H1 (cell line): ENCODE measurements at regions not wholly inside any gene's neighbourhood (a gene's known extent, or its start where the extent isn't known, plus 50 kb on each side); places are given as distances from the start of the nearest gene placed in this dataset.

Experiments
- CTCF ChIA-PET: fragments of 300-600 bp; sonication (Branson Sonifier 250); formaldehyde crosslinking; loops from one replicate; lab custom pipeline; 2021; ENCODE audit not compliant: partially characterized antibody; lab: Charles Lee
- POLR2A ChIA-PET: fragments of 300-600 bp; sonication (Branson Sonifier 250); formaldehyde crosslinking; loops from one replicate; lab custom pipeline; 2021; ENCODE audit warnings: inconsistent platforms; ENCODE audit not compliant: partially characterized antibody; lab: Charles Lee
- DNase-seq, 2 experiments: peaks; one replicate each; pipeline versions ENCODE4 v3.0.0 to v3.0.0-alpha.2; 2010 to 2022; ENCODE audit warnings: low spot score in 2 of 2, low read depth in 1 of 2, mixed read lengths in 1 of 2
- FAIRE-seq: peaks from 2 replicates; lab custom pipeline; 2011; peaks lifted over from hg19 to GRCh38; lab: Jason Lieb, UNC
- H2AFZ ChIP-seq: 2 replicates; pipeline ENCODE4 v1.8.1; 2012; ENCODE audit warnings: low read length, inconsistent platforms
- H2AK5ac ChIP-seq: 2 replicates; pipeline ENCODE4 v1.6.1; 2013; ENCODE audit warnings: low read depth, low read length
- H2BK120ac ChIP-seq: replicated peaks from 2 replicates; pipeline ENCODE3; 2013; ENCODE audit warnings: low read depth, low read length, inconsistent platforms
- H2BK12ac ChIP-seq: 2 replicates; pipeline ENCODE4 v1.6.1; 2013; ENCODE audit warnings: low read depth, low read length
- H2BK15ac ChIP-seq: 2 replicates; pipeline ENCODE4 v1.6.1; 2013; ENCODE audit warnings: low read length
- H2BK20ac ChIP-seq: 2 replicates; pipeline ENCODE4 v1.6.1; 2013; ENCODE audit warnings: low read length
- H2BK5ac ChIP-seq: 2 replicates; pipeline ENCODE4 v1.6.1; 2013; ENCODE audit warnings: low read depth, low read length
- H3K14ac ChIP-seq: 2 replicates; pipeline ENCODE4 v1.6.1; 2013; ENCODE audit warnings: inconsistent platforms; ENCODE audit not compliant: insufficient read length
- H3K18ac ChIP-seq: 2 replicates; pipeline ENCODE4 v1.6.1; 2013; ENCODE audit warnings: low read length; ENCODE audit errors: extremely low read depth
- H3K23ac ChIP-seq: 2 replicates; pipeline ENCODE4 v1.6.1; 2013; ENCODE audit warnings: inconsistent platforms; ENCODE audit not compliant: insufficient read length
- H3K23me2 ChIP-seq: 2 replicates; pipeline ENCODE4 v1.6.1; 2013; ENCODE audit warnings: low read depth, low read length
- H3K27ac ChIP-seq: 2 replicates; pipeline ENCODE4 v1.6.1; 2011; ENCODE audit warnings: low read depth, low read length, inconsistent platforms
- H3K27me3 ChIP-seq, 4 experiments: replicated peaks in 1 of 4; 1 replicate in 1 of 4; 2 replicates in 3 of 4; pipeline versions ENCODE4 v1.6.1 to v1.8.1; 2011 to 2013; ENCODE audit warnings: low read length in 3 of 4, mild to moderate bottlenecking in 3 of 4, inconsistent platforms in 2 of 4, mixed read lengths in 2 of 4, moderate library complexity in 1 of 4; ENCODE audit not compliant: control insufficient read depth in 3 of 4, insufficient read depth in 3 of 4; ENCODE audit errors: extremely low read depth in 1 of 4
- H3K36me3 ChIP-seq, 4 experiments: 2 replicates each; pipeline versions ENCODE4 v1.6.1 to v1.8.1; 2011 to 2013; ENCODE audit warnings: mild to moderate bottlenecking in 4 of 4, low read length in 3 of 4, moderate library complexity in 2 of 4, control low read depth in 1 of 4, inconsistent platforms in 1 of 4; ENCODE audit not compliant: insufficient read depth in 4 of 4, control insufficient read depth in 2 of 4
- H3K4ac ChIP-seq: replicated peaks from 2 replicates; pipeline ENCODE3; 2013; ENCODE audit warnings: low read length, low read depth, mixed read lengths, inconsistent platforms; ENCODE audit not compliant: insufficient read length
- H3K4me1 ChIP-seq, 4 experiments: replicated peaks in 1 of 4; 1 replicate in 1 of 4; 2 replicates in 3 of 4; pipeline versions ENCODE4 v1.6.1 to v1.8.1; 2011 to 2013; ENCODE audit warnings: low read length in 3 of 4, inconsistent platforms in 2 of 4, mixed read lengths in 1 of 4; ENCODE audit not compliant: insufficient read depth in 4 of 4, control insufficient read depth in 3 of 4
- H3K4me2 ChIP-seq, 2 experiments: 2 replicates each; pipeline versions ENCODE4 v1.6.1 to v1.8.1; 2011 to 2013; ENCODE audit warnings: low read depth in 2 of 2, low read length in 2 of 2, control low read depth in 1 of 2, inconsistent platforms in 1 of 2, mild to moderate bottlenecking in 1 of 2; ENCODE audit not compliant: insufficient read depth in 1 of 2
- H3K4me3 ChIP-seq, 4 experiments: fragments of 200-600, 300-600 bp in 1 of 4; sonication (generic), shearing (Covaris generic), sonication (Bioruptor Twin) in 1 of 4; 2 replicates each; pipeline versions ENCODE4 v1.5.1 to v1.8.1; 2011 to 2016; ENCODE audit warnings: low read length in 4 of 4, low read depth in 3 of 4, control low read depth in 2 of 4, inconsistent platforms in 2 of 4, mild to moderate bottlenecking in 2 of 4, mixed read lengths in 1 of 4, moderate library complexity in 1 of 4; ENCODE audit not compliant: insufficient read depth in 2 of 4; ENCODE audit errors: extremely low read depth in 1 of 4
- H3K56ac ChIP-seq: replicated peaks from 2 replicates; pipeline ENCODE3; 2013; ENCODE audit warnings: low read depth, mild to moderate bottlenecking, mixed read lengths, low read length, inconsistent platforms; ENCODE audit not compliant: insufficient read length
- H3K79me1 ChIP-seq: 2 replicates; pipeline ENCODE4 v1.6.1; 2013; ENCODE audit warnings: low read depth, low read length, control low read depth
- H3K79me2 ChIP-seq, 2 experiments: 2 replicates each; pipeline versions ENCODE4 v1.6.1 to v1.8.1; 2012 to 2013; ENCODE audit warnings: low read length in 2 of 2, mild to moderate bottlenecking in 2 of 2, inconsistent platforms in 1 of 2; ENCODE audit not compliant: insufficient read depth in 2 of 2, control insufficient read depth in 1 of 2
- H3K9ac ChIP-seq, 4 experiments: replicated peaks in 1 of 4; 1 replicate in 1 of 4; 2 replicates in 3 of 4; pipeline versions ENCODE4 v1.6.1 to v1.8.1; 2011 to 2013; ENCODE audit warnings: low read depth in 3 of 4, low read length in 3 of 4, control low read depth in 2 of 4, mild to moderate bottlenecking in 2 of 4, moderate library complexity in 2 of 4, inconsistent platforms in 1 of 4; ENCODE audit errors: extremely low read depth in 1 of 4
- H3K9me3 ChIP-seq, 2 experiments: 2 replicates each; pipeline versions ENCODE4 v1.6.1 to v1.8.1; 2012 to 2013; ENCODE audit warnings: mild to moderate bottlenecking in 2 of 2, moderate library complexity in 2 of 2, control low read depth in 1 of 2, inconsistent platforms in 1 of 2, low read depth in 1 of 2, low read length in 1 of 2, mixed read lengths in 1 of 2; ENCODE audit not compliant: insufficient read depth in 2 of 2
- H4K20me1 ChIP-seq, 2 experiments: replicated peaks in 1 of 2; 2 replicates each; pipeline versions ENCODE3 to v1.8.1; 2011 to 2013; ENCODE audit warnings: inconsistent platforms in 2 of 2, low read length in 2 of 2, mild to moderate bottlenecking in 1 of 2; ENCODE audit not compliant: insufficient read depth in 2 of 2, control insufficient read depth in 1 of 2
- H4K5ac ChIP-seq: 2 replicates; pipeline ENCODE4 v1.6.1; 2013; ENCODE audit warnings: low read length, low read depth, mixed read lengths, inconsistent platforms; ENCODE audit not compliant: insufficient read length
- H4K8ac ChIP-seq: 2 replicates; pipeline ENCODE4 v1.8.0; 2013; ENCODE audit warnings: mild to moderate bottlenecking, moderate library complexity, low read length, inconsistent platforms; ENCODE audit not compliant: insufficient read depth; ENCODE audit errors: extremely low read depth
- H4K91ac ChIP-seq: replicated peaks from 2 replicates; pipeline ENCODE3; 2013; ENCODE audit warnings: low read length, mixed read lengths, inconsistent platforms; ENCODE audit not compliant: insufficient read length
- BRCA1 ChIP-seq: IDR thresholded peaks from 2 replicates; pipeline ENCODE4 v1.6.1; 2012; ENCODE audit warnings: low read depth, low read length, improper control_type of control experiment
- EZH2 ChIP-seq: fragments of 200-600 bp; sonication (generic); IDR thresholded peaks from 2 replicates; pipeline ENCODE4 v1.7.1; 2012; ENCODE audit warnings: low read depth, mild to moderate bottlenecking, moderate library complexity, low read length, inconsistent platforms; ENCODE audit not compliant: severe bottlenecking
- JUN ChIP-seq: IDR thresholded peaks from 2 replicates; pipeline ENCODE4 v1.6.1; 2011; ENCODE audit warnings: low read depth, mild to moderate bottlenecking, improper control_type of control experiment, low read length
- JUND ChIP-seq: IDR thresholded peaks from 2 replicates; pipeline ENCODE4 v1.6.1; 2011; ENCODE audit warnings: mild to moderate bottlenecking, improper control_type of control experiment, low read length
- KDM1A ChIP-seq: fragments of 200-600, 300-600 bp; sonication (generic); IDR thresholded peaks from 2 replicates; pipeline ENCODE4 v1.7.1; 2016; ENCODE audit warnings: mild to moderate bottlenecking, low read length, borderline replicate concordance
- POLR2AphosphoS5 ChIP-seq: IDR thresholded peaks from 2 replicates; pipeline ENCODE4 v1.6.1; 2011; ENCODE audit warnings: low read depth, low read length
- RBBP5 ChIP-seq: IDR thresholded peaks from 2 replicates; pipeline ENCODE4 v1.7.1; 2012; ENCODE audit warnings: low read depth, mild to moderate bottlenecking, inconsistent platforms, low read length, moderate library complexity, borderline replicate concordance
- RFX5 ChIP-seq: IDR thresholded peaks from 2 replicates; pipeline ENCODE4 v1.6.1; 2011; ENCODE audit warnings: low read depth, low read length, improper control_type of control experiment, borderline replicate concordance
- SIN3A ChIP-seq, 2 experiments: IDR thresholded peaks in 1 of 2; conservative IDR thresholded peaks in 1 of 2; 2 replicates each; pipeline ENCODE4 v1.6.1; 2011 to 2012; ENCODE audit warnings: low read length in 2 of 2, improper control_type of control experiment in 1 of 2, low read depth in 1 of 2, mild to moderate bottlenecking in 1 of 2
- SUZ12 ChIP-seq: fragments of 200-600 bp; sonication (generic); IDR thresholded peaks from 2 replicates; pipeline ENCODE4 v1.6.1; 2012; ENCODE audit warnings: mild to moderate bottlenecking, inconsistent platforms, low read length, moderate library complexity, mixed read lengths
- TCF12 ChIP-seq: IDR thresholded peaks from 2 replicates; pipeline ENCODE4 v1.6.1; 2011; ENCODE audit warnings: low read depth, mild to moderate bottlenecking, low read length
- ZNF274 ChIP-seq: IDR thresholded peaks from 2 replicates; pipeline ENCODE4 v1.7.0; 2012; ENCODE audit warnings: low read length, borderline replicate concordance; ENCODE audit errors: extremely low read depth
- WGBS, 2 experiments: shearing (Covaris generic) in 1 of 2; methylation state at CpG; one replicate each; pipeline versions ENCODE4 v1.1.6 to v1.1.7; 2013 to 2015; ENCODE audit warnings: low lambda C conversion rate in 2 of 2, mixed read lengths in 2 of 2, inconsistent platforms in 1 of 2, low coverage in 1 of 2, missing lambda C conversion rate in 1 of 2; ENCODE audit not compliant: insufficient replicate concordance in 2 of 2, insufficient coverage in 1 of 2, insufficient read length in 1 of 2; ENCODE audit errors: extremely low coverage in 1 of 2, missing lambda C conversion rate in 1 of 2; 5-methylcytosine and 5-hydroxymethylcytosine counted together
- TF ChIP-seq, protein P1 (sequence below): IDR thresholded peaks from 2 replicates; pipeline ENCODE4 v1.6.1; 2011; ENCODE audit warnings: low read length, improper control_type of control experiment

DNA sequence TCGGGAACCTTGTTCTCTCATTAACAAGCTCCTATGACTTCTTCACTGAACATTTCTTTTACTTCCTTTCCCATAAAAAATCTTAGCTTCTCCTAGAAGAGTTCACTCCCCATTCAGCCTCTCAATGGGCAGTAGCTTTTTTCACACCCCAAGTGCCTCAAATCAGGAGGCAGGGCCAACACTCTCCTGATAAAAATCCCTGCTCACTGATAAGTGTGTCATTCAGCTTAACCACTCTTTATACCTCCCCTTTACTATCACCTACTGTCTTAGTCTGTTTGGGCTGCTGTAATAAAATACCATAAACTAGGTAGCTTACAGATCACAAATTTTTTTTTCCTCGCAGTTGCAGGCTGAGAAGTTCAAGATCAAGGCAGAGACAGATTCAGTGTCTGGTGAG, 400.4 kb downstream of the WDR72 start:
- POLR2A ChIA-PET = no interaction called here
- 97% methylated on average over 2 of the region's 2 CpGs; no CpG with 5 or more reads in 1 of the 2 experiments for WGBS, 2 experiments
- TF ChIP-seq POLR2AphosphoS5 (no peak), KDM1A (no peak), EZH2 (no peak), SIN3A (conservative IDR thresholded peaks at IDR 0.05 in 1 of 2, IDR thresholded peaks at IDR 0.05 in 1 of 2; ENCODE audit: low read depth in 1 of 2, low read length in 2 of 2) (no peak), RFX5 (no peak), JUN (no peak), ZNF274 (no peak), RBBP5 (no peak), TCF12 (no peak), BRCA1 (no peak), SUZ12 (no peak), JUND (no peak)
- TF ChIP-seq, protein P1, sequence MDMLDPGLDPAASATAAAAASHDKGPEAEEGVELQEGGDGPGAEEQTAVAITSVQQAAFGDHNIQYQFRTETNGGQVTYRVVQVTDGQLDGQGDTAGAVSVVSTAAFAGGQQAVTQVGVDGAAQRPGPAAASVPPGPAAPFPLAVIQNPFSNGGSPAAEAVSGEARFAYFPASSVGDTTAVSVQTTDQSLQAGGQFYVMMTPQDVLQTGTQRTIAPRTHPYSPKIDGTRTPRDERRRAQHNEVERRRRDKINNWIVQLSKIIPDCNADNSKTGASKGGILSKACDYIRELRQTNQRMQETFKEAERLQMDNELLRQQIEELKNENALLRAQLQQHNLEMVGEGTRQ = no peak

More for the DNA sequence above, 400.4 kb downstream of the WDR72 start:
- H2BK15ac ChIP-seq = no peak overlapping the region
- no peaks in the 10 kb centered on the region for H4K20me1 ChIP-seq
- no peaks in the 10 kb centered on the region for H3K79me1 ChIP-seq
- no peaks in the 10 kb centered on the region for H3K27me3 ChIP-seq
- H2BK120ac ChIP-seq = no peak overlapping the region
- no peak overlapping the region for H4K8ac ChIP-seq
- no peak overlapping the region for H3K23ac ChIP-seq
- H3K18ac ChIP-seq = no peak overlapping the region
- DNase-seq = no peak
- no peak overlapping the region for H2AFZ ChIP-seq
- no peak overlapping the region for H2BK12ac ChIP-seq
- no peak overlapping the region for H2AK5ac ChIP-seq
- no peak overlapping the region for H3K4me2 ChIP-seq
- no peak overlapping the region for H2BK20ac ChIP-seq
- FAIRE-seq = no peak
- no peak overlapping the region for H3K9ac ChIP-seq
- no peak overlapping the region for H3K27ac ChIP-seq
- no peak overlapping the region for H3K56ac ChIP-seq
- H3K4me3 ChIP-seq = no peak overlapping the region
- H4K5ac ChIP-seq = no peak overlapping the region
- no peaks in the 10 kb centered on the region for H3K36me3 ChIP-seq
- no peaks in the 10 kb centered on the region for H3K23me2 ChIP-seq
- no peaks in the 10 kb centered on the region for H3K9me3 ChIP-seq
- H3K4ac ChIP-seq = no peak overlapping the region
- CTCF ChIA-PET = interaction anchor here (1.3 kb wide), 1 partner anchor 594 kb away, joined by 3 read pairs; no protein-coding TSS in a partner anchor
- H3K4me1 ChIP-seq = no peaks in the 10 kb centered on the region
- H2BK5ac ChIP-seq = no peak overlapping the region
- no peak overlapping the region for H3K14ac ChIP-seq
- no peaks in the 10 kb centered on the region for H3K79me2 ChIP-seq
- no peak overlapping the region for H4K91ac ChIP-seq
